LoVo (cell line): ENCODE measurements at regions not wholly inside any gene's neighbourhood (a gene's known extent, or its start where the extent isn't known, plus 50 kb on each side); places are given as distances from the start of the nearest gene placed in this dataset.

ENCODE experiments used
- DNase-seq: peaks from one replicate; pipeline ENCODE4 v3.0.0-alpha.2; 2016; ENCODE audit warnings: low spot score

GRCh38 chr5:174376056-174376455 lies 330.6 kb downstream of the NSG2 start:
- DNase-seq: no peak

GRCh38 chr5:174376726-174377373 lies 331.3 kb downstream of the NSG2 start:
- DNase-seq: no peak

GRCh38 chr5:174378121-174378874 lies 332.8 kb downstream of the NSG2 start:
- DNase-seq: no peak

- no peak for DNase-seq
These were observed 334.8 kb downstream of the NSG2 start for GRCh38 chr5:174380311-174380710.

- no peak for DNase-seq
These were observed 335.7 kb downstream of the NSG2 start for GRCh38 chr5:174381241-174381640.

- DNase-seq: no peak
These were observed 338.0 kb downstream of the NSG2 start for GRCh38 chr5:174383210-174384167.

GRCh38 chr5:174384509-174384947 lies 339.0 kb downstream of the NSG2 start:
- DNase-seq: no peak

- DNase-seq: no peak
These were observed 338.1 kb upstream of the MSX2 start for GRCh38 chr5:174386306-174386705.

GRCh38 chr5:174386846-174387245 lies 337.5 kb upstream of the MSX2 start:
- no peak for DNase-seq

GRCh38 chr5:174387448-174387847 lies 336.9 kb upstream of the MSX2 start:
- no peak for DNase-seq

GRCh38 chr5:174392892-174393291 lies 331.5 kb upstream of the MSX2 start:
- DNase-seq: no peak

- no peak for DNase-seq
These were observed 327.8 kb upstream of the MSX2 start for GRCh38 chr5:174396541-174396940.

GRCh38 chr5:174397206-174397605 lies 327.2 kb upstream of the MSX2 start:
- DNase-seq: no peak

GRCh38 chr5:174398171-174398570 lies 326.2 kb upstream of the MSX2 start:
- DNase-seq: no peak

GRCh38 chr5:174399411-174399810 lies 325.0 kb upstream of the MSX2 start:
- DNase-seq: no peak

GRCh38 chr5:174400461-174400860 lies 323.9 kb upstream of the MSX2 start:
- DNase-seq: no peak

- DNase-seq: no peak
These were observed 322.6 kb upstream of the MSX2 start for GRCh38 chr5:174401793-174402192.

- DNase-seq: no peak
These were observed 322.1 kb upstream of the MSX2 start for GRCh38 chr5:174402222-174402812.

- no peak for DNase-seq
These were observed 319.5 kb upstream of the MSX2 start for GRCh38 chr5:174404848-174405247.

- DNase-seq: no peak
These were observed 315.3 kb upstream of the MSX2 start for GRCh38 chr5:174409070-174409469.

GRCh38 chr5:174409971-174410370 lies 314.4 kb upstream of the MSX2 start:
- DNase-seq: no peak
